IPS DF 6.9 (cell line): ENCODE measurements at regions not wholly inside any gene's neighbourhood (a gene's known extent, or its start where the extent isn't known, plus 50 kb on each side); places are given as distances from the start of the nearest gene placed in this dataset.

Source experiments
- DNase-seq: peaks from one replicate; pipeline ENCODE4 v3.0.0-alpha.2; 2013; ENCODE audit warnings: low read depth, low spot score
- H3K27ac ChIP-seq: one replicate; pipeline ENCODE4 v1.5.1; 2013; ENCODE audit warnings: low read length, control low read depth
- H3K27me3 ChIP-seq: 2 replicates; pipeline ENCODE4 v1.6.1; 2013; ENCODE audit warnings: mild to moderate bottlenecking, low read length; ENCODE audit not compliant: control insufficient read depth, insufficient read depth
- H3K36me3 ChIP-seq: 2 replicates; pipeline ENCODE4 v1.6.1; 2013; ENCODE audit warnings: low read length; ENCODE audit not compliant: control insufficient read depth, insufficient read depth
- H3K4me1 ChIP-seq: 2 replicates; pipeline ENCODE4 v1.6.1; 2013; ENCODE audit warnings: low read length; ENCODE audit not compliant: control insufficient read depth, insufficient read depth
- H3K4me3 ChIP-seq: 2 replicates; pipeline ENCODE4 v1.5.1; 2013; ENCODE audit warnings: mild to moderate bottlenecking, low read length
- H3K9me3 ChIP-seq: 2 replicates; pipeline ENCODE4 v1.6.1; 2013; ENCODE audit warnings: low read length, inconsistent platforms; ENCODE audit not compliant: control insufficient read depth, insufficient read depth
- WGBS: extraction: QIAGEN DNeasy Blood & Tissue Kit; methylation state at CpG from one replicate; pipeline ENCODE4 v1.1.7; 2013; ENCODE audit warnings: mixed read lengths, missing lambda C conversion rate; ENCODE audit not compliant: insufficient read length, insufficient coverage; 5-methylcytosine and 5-hydroxymethylcytosine counted together

- no peak for DNase-seq
- Histone ChIP-seq H3K4me1 (0 out of 2 replicates have a peak, but pooled peaks cover 3% of the 10 kb centered on the region), H3K27ac (no peak overlapping the region), H3K27me3 (no peaks in the 10 kb centered on the region), H3K9me3 (no peaks in the 10 kb centered on the region), H3K4me3 (no peak overlapping the region), H3K36me3 (no peaks in the 10 kb centered on the region)
- no CpG with 5 or more reads among the region's 7 CpGs for WGBS
These were observed 514.0 kb downstream of the MCTP2 start for GRCh38 chr15:94745371-94745770.

GRCh38 chr15:94747510-94747909 lies 516.1 kb downstream of the MCTP2 start:
- Histone ChIP-seq H3K27ac (no peak overlapping the region), H3K4me3 (no peak overlapping the region), H3K4me1 (0 out of 2 replicates have a peak, but pooled peaks cover 3% of the 10 kb centered on the region), H3K27me3 (no peaks in the 10 kb centered on the region), H3K9me3 (no peaks in the 10 kb centered on the region), H3K36me3 (no peaks in the 10 kb centered on the region)
- no peak for DNase-seq
- WGBS = no CpG with 5 or more reads among the region's 3 CpGs

- H3K36me3 ChIP-seq = no peaks in the 10 kb centered on the region
- H3K27ac ChIP-seq = no peak overlapping the region
- no peak overlapping the region for H3K4me3 ChIP-seq
- no peaks in the 10 kb centered on the region for H3K9me3 ChIP-seq
- no peaks in the 10 kb centered on the region for H3K27me3 ChIP-seq
- DNase-seq = no peak
- WGBS = no CpG with 5 or more reads among the region's 5 CpGs
- H3K4me1 ChIP-seq = 0 out of 2 replicates have a peak, but pooled peaks cover 1% of the 10 kb centered on the region
These were observed 518.7 kb downstream of the MCTP2 start for GRCh38 chr15:94749811-94750617.

- no CpG with 5 or more reads among the region's 2 CpGs for WGBS
- H3K27ac ChIP-seq = no peak overlapping the region
These were observed 529.0 kb downstream of the MCTP2 start for GRCh38 chr15:94760348-94760747.

GRCh38 chr15:94761574-94761973 lies 530.2 kb downstream of the MCTP2 start:
- no peak for DNase-seq
- no peak overlapping the region for H3K4me3 ChIP-seq
- no peaks in the 10 kb centered on the region for H3K36me3 ChIP-seq
- H3K9me3 ChIP-seq = no peaks in the 10 kb centered on the region
- no peaks in the 10 kb centered on the region for H3K27me3 ChIP-seq
- WGBS = no CpG with 5 or more reads among the region's 1 CpG
- peaks cover 1% of the 10 kb centered on the region; the same call in 1 of the 2 replicates for H3K4me1 ChIP-seq
- H3K27ac ChIP-seq = no peak overlapping the region

More at GRCh38 chr15:94760348-94760747, 529.0 kb downstream of the MCTP2 start:
- Histone ChIP-seq H3K4me1 (peaks cover 1% of the 10 kb centered on the region; the same call in 1 of the 2 replicates), H3K4me3 (no peak overlapping the region), H3K27me3 (no peaks in the 10 kb centered on the region), H3K36me3 (no peaks in the 10 kb centered on the region), H3K9me3 (no peaks in the 10 kb centered on the region)
- no peak for DNase-seq

GRCh38 chr15:94769089-94769488 lies 537.7 kb downstream of the MCTP2 start:
- Histone ChIP-seq H3K27ac (no peak overlapping the region), H3K4me1 (no peaks in the 10 kb centered on the region), H3K27me3 (no peaks in the 10 kb centered on the region), H3K9me3 (no peaks in the 10 kb centered on the region), H3K36me3 (no peaks in the 10 kb centered on the region), H3K4me3 (no peak overlapping the region)
- DNase-seq = no peak
- WGBS = no CpG with 5 or more reads among the region's 2 CpGs

- WGBS = 100% methylated on average over 3 of the region's 10 CpGs
- no peaks in the 10 kb centered on the region for H3K9me3 ChIP-seq
- DNase-seq = no peak
- H3K27ac ChIP-seq = no peak overlapping the region
- no peaks in the 10 kb centered on the region for H3K27me3 ChIP-seq
- no peaks in the 10 kb centered on the region for H3K4me1 ChIP-seq
- no peak overlapping the region for H3K4me3 ChIP-seq
- no peaks in the 10 kb centered on the region for H3K36me3 ChIP-seq
These were observed 538.8 kb downstream of the MCTP2 start for GRCh38 chr15:94770199-94770598.

- no peaks in the 10 kb centered on the region for H3K36me3 ChIP-seq
- no peaks in the 10 kb centered on the region for H3K27me3 ChIP-seq
- H3K4me1 ChIP-seq = no peaks in the 10 kb centered on the region
- no CpG with 5 or more reads among the region's 1 CpG for WGBS
- H3K4me3 ChIP-seq = no peak overlapping the region
- H3K9me3 ChIP-seq = no peaks in the 10 kb centered on the region
- no peak overlapping the region for H3K27ac ChIP-seq
- DNase-seq = no peak
These were observed 545.7 kb downstream of the MCTP2 start for GRCh38 chr15:94777037-94777436.

GRCh38 chr15:94778840-94779239 lies 547.5 kb downstream of the MCTP2 start:
- no peaks in the 10 kb centered on the region for H3K27me3 ChIP-seq

GRCh38 chr15:94780166-94780565 lies 548.8 kb downstream of the MCTP2 start:
- whole genome bisulfite sequencing = no CpG with 5 or more reads among the region's 4 CpGs
- H3K27me3 ChIP-seq = no peaks in the 10 kb centered on the region
- no peaks in the 10 kb centered on the region for H3K4me1 ChIP-seq
- DNase-seq = no peak
- H3K27ac ChIP-seq = no peak overlapping the region
- no peak overlapping the region for H3K4me3 ChIP-seq
- no peaks in the 10 kb centered on the region for H3K36me3 ChIP-seq
- H3K9me3 ChIP-seq = no peaks in the 10 kb centered on the region

More at GRCh38 chr15:94778840-94779239, 547.5 kb downstream of the MCTP2 start:
- DNase-seq = no peak
- H3K27ac ChIP-seq = no peak overlapping the region
- no peaks in the 10 kb centered on the region for H3K9me3 ChIP-seq
- H3K4me1 ChIP-seq = no peaks in the 10 kb centered on the region
- H3K36me3 ChIP-seq = no peaks in the 10 kb centered on the region
- no peak overlapping the region for H3K4me3 ChIP-seq

GRCh38 chr15:94785091-94785490 lies 553.7 kb downstream of the MCTP2 start:
- H3K9me3 ChIP-seq = no peaks in the 10 kb centered on the region
- H3K27me3 ChIP-seq = no peaks in the 10 kb centered on the region
- H3K4me1 ChIP-seq = no peaks in the 10 kb centered on the region
- WGBS = no CpG with 5 or more reads among the region's 2 CpGs
- H3K4me3 ChIP-seq = no peak overlapping the region
- no peaks in the 10 kb centered on the region for H3K36me3 ChIP-seq
- no peak overlapping the region for H3K27ac ChIP-seq
- no peak for DNase-seq
